Cardiac muscle cell (in vitro differentiated cells and primary cell): ENCODE measurements at regions not wholly inside any gene's neighbourhood (a gene's known extent, or its start where the extent isn't known, plus 50 kb on each side); places are given as distances from the start of the nearest gene placed in this dataset.

ENCODE experiments used
- DNase-seq, 2 donors: peaks; one replicate each; pipeline versions ENCODE4 v3.0.0 to v3.0.0-alpha.2; 2010 to 2017; ENCODE audit warnings: low read depth in 1 of 2, low spot score in 1 of 2
- H3K27ac ChIP-seq: fragments of 200-600 bp; sonication (generic); 2 replicates; pipeline ENCODE4 v1.5.1; 2016
- H3K27me3 ChIP-seq: fragments of 200-600 bp; sonication (generic); 2 replicates; pipeline ENCODE4 v1.6.0; 2016; ENCODE audit warnings: control low read depth
- H3K36me3 ChIP-seq: fragments of 200-600 bp; sonication (generic); 2 replicates; pipeline ENCODE4 v1.5.1; 2016; ENCODE audit warnings: control low read depth
- H3K4me1 ChIP-seq: fragments of 200-600 bp; sonication (generic); 2 replicates; pipeline ENCODE4 v1.8.1; 2017; ENCODE audit warnings: low read depth, mild to moderate bottlenecking, mixed run types
- H3K4me3 ChIP-seq: fragments of 200-600 bp; sonication (generic); 2 replicates; pipeline ENCODE4 v1.5.1; 2016; ENCODE audit warnings: mild to moderate bottlenecking
- H3K9me3 ChIP-seq: fragments of 200-600 bp; sonication (generic); 2 replicates; pipeline ENCODE4 v1.5.1; 2017; ENCODE audit warnings: low read depth, mild to moderate bottlenecking, control low read depth
- TF ChIP-seq, protein P1 (sequence below): IDR thresholded peaks from 2 replicates; pipeline ENCODE4 v1.5.1; 2012; ENCODE audit warnings: low read depth, mild to moderate bottlenecking, low read length

- Histone ChIP-seq H3K27me3 (no peaks in the 10 kb centered on the region), H3K4me3 (no peak overlapping the region), H3K27ac (no peak overlapping the region), H3K36me3 (no peaks in the 10 kb centered on the region), H3K9me3 (no peaks in the 10 kb centered on the region), H3K4me1 (no peaks in the 10 kb centered on the region)
- TF ChIP-seq, protein P1, sequence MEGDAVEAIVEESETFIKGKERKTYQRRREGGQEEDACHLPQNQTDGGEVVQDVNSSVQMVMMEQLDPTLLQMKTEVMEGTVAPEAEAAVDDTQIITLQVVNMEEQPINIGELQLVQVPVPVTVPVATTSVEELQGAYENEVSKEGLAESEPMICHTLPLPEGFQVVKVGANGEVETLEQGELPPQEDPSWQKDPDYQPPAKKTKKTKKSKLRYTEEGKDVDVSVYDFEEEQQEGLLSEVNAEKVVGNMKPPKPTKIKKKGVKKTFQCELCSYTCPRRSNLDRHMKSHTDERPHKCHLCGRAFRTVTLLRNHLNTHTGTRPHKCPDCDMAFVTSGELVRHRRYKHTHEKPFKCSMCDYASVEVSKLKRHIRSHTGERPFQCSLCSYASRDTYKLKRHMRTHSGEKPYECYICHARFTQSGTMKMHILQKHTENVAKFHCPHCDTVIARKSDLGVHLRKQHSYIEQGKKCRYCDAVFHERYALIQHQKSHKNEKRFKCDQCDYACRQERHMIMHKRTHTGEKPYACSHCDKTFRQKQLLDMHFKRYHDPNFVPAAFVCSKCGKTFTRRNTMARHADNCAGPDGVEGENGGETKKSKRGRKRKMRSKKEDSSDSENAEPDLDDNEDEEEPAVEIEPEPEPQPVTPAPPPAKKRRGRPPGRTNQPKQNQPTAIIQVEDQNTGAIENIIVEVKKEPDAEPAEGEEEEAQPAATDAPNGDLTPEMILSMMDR: no peak
- no peak for DNase-seq
Measured at GRCh38 chr1:238161955-238162354, 271.2 kb upstream of the ZP4 start.

GRCh38 chr1:238153939-238154338, 263.2 kb upstream of the ZP4 start:
- Histone ChIP-seq H3K27me3 (no peaks in the 10 kb centered on the region), H3K36me3 (no peaks in the 10 kb centered on the region), H3K4me3 (no peak overlapping the region), H3K27ac (no peak overlapping the region), H3K9me3 (no peaks in the 10 kb centered on the region), H3K4me1 (no peaks in the 10 kb centered on the region)
- TF ChIP-seq, protein P1: no peak
- no peak for DNase-seq

DNA sequence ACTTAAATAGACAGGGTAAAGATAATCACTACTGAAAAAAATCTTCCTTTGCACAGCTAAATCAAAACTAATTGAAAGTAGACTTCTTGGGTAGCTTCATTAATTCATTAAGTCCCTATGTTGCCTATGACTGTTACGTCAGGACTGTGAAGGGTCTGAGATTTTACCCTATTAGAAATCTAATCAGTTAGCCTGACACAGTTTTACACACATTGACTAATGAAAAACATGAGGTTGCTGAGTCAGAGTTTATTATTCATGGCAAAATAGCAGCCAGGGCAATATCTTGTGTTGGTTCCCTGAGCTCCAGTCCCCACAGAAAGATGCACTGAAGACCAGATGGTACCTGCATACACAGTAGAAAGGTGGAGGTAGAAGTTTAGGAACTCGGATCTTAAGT, 262.5 kb upstream of the ZP4 start:
- Histone ChIP-seq H3K36me3 (no peaks in the 10 kb centered on the region), H3K4me3 (no peak overlapping the region), H3K9me3 (no peaks in the 10 kb centered on the region), H3K27ac (no peak overlapping the region), H3K4me1 (no peaks in the 10 kb centered on the region), H3K27me3 (no peaks in the 10 kb centered on the region)
- TF ChIP-seq, protein P1: no peak
- no peak for DNase-seq

DNA sequence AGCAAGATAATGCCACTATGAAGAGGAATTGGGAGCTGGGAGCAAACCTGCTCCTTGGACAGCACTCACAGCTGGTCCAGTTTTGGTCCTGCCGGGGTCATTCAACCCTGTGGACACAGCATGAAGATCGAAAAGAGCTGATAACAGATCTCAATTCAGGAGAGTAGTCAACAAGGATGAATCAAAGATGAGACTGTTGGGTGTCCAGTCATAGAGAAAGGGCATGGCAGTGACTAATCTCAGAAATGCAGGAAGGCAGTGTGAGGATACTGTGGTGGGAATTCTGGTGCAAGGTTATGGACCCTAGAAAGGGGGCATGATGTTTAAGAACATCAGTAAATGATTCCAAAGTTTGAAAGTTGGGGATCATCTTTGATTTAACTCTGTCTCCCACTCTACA, 261.4 kb upstream of the ZP4 start:
- H3K4me1 ChIP-seq: no peaks in the 10 kb centered on the region
- no peak overlapping the region for H3K27ac ChIP-seq
- TF ChIP-seq, protein P1: no peak
- no peaks in the 10 kb centered on the region for H3K27me3 ChIP-seq
- no peak overlapping the region for H3K4me3 ChIP-seq
- no peak for DNase-seq
- no peaks in the 10 kb centered on the region for H3K9me3 ChIP-seq
- H3K36me3 ChIP-seq: no peaks in the 10 kb centered on the region

DNA sequence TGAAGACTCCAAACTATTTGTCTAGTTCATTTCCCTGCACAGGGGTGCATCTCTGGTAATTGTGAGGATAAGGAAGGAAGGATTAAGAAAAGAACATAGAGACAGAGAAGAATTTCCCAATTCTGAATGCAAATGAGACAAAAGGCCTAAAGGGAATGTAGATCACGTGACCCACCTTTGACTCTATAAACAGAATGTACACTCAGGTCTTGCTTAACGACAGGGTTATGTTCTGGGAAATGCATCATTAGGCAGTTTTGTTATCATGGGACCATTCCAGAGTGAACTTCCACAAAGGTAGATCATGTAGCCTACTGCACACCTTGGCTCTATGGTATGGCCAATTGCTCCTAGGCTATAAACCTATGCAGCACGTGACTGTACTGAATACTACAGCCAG, 252.3 kb upstream of the ZP4 start:
- DNase-seq: no peak
- no peaks in the 10 kb centered on the region for H3K36me3 ChIP-seq
- no peaks in the 10 kb centered on the region for H3K4me1 ChIP-seq
- H3K4me3 ChIP-seq: no peak overlapping the region
- H3K27ac ChIP-seq: no peak overlapping the region
- no peaks in the 10 kb centered on the region for H3K27me3 ChIP-seq
- TF ChIP-seq, protein P1: no peak
- no peaks in the 10 kb centered on the region for H3K9me3 ChIP-seq

DNA sequence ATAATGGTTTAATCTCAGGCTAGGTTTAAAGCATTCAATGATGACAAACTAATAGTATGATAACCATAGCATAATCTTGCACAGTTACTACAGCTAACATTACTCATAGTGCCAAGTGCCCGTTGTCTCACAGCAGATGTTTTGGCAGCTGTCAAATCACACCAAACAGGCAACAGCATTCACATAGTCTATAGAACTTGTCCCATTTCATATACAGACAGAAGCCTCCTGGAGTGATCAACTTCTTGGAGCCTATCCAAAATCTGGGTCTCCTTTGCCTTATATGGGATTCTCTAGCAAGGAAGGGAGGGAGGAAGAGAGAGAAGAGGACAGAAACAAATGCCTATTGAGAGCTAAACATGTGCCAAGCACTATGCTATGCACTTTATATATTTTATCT, 250.6 kb upstream of the ZP4 start:
- Histone ChIP-seq H3K36me3 (no peaks in the 10 kb centered on the region), H3K4me1 (no peaks in the 10 kb centered on the region), H3K4me3 (no peak overlapping the region), H3K9me3 (no peaks in the 10 kb centered on the region), H3K27ac (no peak overlapping the region), H3K27me3 (no peaks in the 10 kb centered on the region)
- peak in 1 of 2 donors; percentile 2 for DNase-seq
- TF ChIP-seq, protein P1: no peak
